Inflammatory macrophage treated with lipopolysaccharide for 4 hours (primary cell): ENCODE measurements at regions not wholly inside any gene's neighbourhood (a gene's known extent, or its start where the extent isn't known, plus 50 kb on each side); places are given as distances from the start of the nearest gene placed in this dataset.

Source experiments
- DNase-seq: peaks from one replicate; pipeline ENCODE4 v3.0.0-alpha.2; 2020

GRCh38 chr11:98793276-98793675 lies 227.5 kb upstream of the CNTN5 start:
- DNase-seq: no peak

GRCh38 chr11:98798333-98798732 lies 222.4 kb upstream of the CNTN5 start:
- no peak for DNase-seq

- DNase-seq: no peak
Measured at GRCh38 chr11:98800696-98801095, 220.1 kb upstream of the CNTN5 start.

- no peak for DNase-seq
Measured at GRCh38 chr11:98828986-98829708, 191.6 kb upstream of the CNTN5 start.

GRCh38 chr11:98829971-98830370 lies 190.8 kb upstream of the CNTN5 start:
- DNase-seq: no peak

- no peak for DNase-seq
Measured at GRCh38 chr11:98834776-98835175, 186.0 kb upstream of the CNTN5 start.

GRCh38 chr11:98835335-98835734 lies 185.4 kb upstream of the CNTN5 start:
- no peak for DNase-seq

GRCh38 chr11:98836156-98836555 lies 184.6 kb upstream of the CNTN5 start:
- no peak for DNase-seq

GRCh38 chr11:98842187-98842586 lies 178.6 kb upstream of the CNTN5 start:
- DNase-seq: no peak

GRCh38 chr11:98862169-98862568 lies 158.6 kb upstream of the CNTN5 start:
- DNase-seq: no peak

GRCh38 chr11:98871690-98872089 lies 149.1 kb upstream of the CNTN5 start:
- no peak for DNase-seq

- DNase-seq: no peak
Measured at GRCh38 chr11:98874050-98874449, 146.7 kb upstream of the CNTN5 start.

- DNase-seq: no peak
Measured at GRCh38 chr11:98895936-98896335, 124.8 kb upstream of the CNTN5 start.

GRCh38 chr11:98940913-98941312 lies 79.8 kb upstream of the CNTN5 start:
- no peak for DNase-seq

GRCh38 chr11:98944461-98944860 lies 76.3 kb upstream of the CNTN5 start:
- no peak for DNase-seq

- DNase-seq: no peak
Measured at GRCh38 chr11:98952107-98952506, 68.6 kb upstream of the CNTN5 start.

- no peak for DNase-seq
Measured at GRCh38 chr11:98955551-98955950, 65.2 kb upstream of the CNTN5 start.

GRCh38 chr11:98964146-98964545 lies 56.6 kb upstream of the CNTN5 start:
- no peak for DNase-seq

- DNase-seq: no peak
Measured at GRCh38 chr11:98965358-98965757, 55.4 kb upstream of the CNTN5 start.

- DNase-seq: no peak
Measured at GRCh38 chr11:98965775-98966174, 55.0 kb upstream of the CNTN5 start.

GRCh38 chr11:98967005-98967404 lies 53.7 kb upstream of the CNTN5 start:
- DNase-seq: no peak
